GM23338 (cell line): ENCODE measurements at regions not wholly inside any gene's neighbourhood (a gene's known extent, or its start where the extent isn't known, plus 50 kb on each side); places are given as distances from the start of the nearest gene placed in this dataset.

Experiments
- ATAC-seq: fragments of 200-7000 bp; cut with Tn5 transposase; 3 replicates; pipeline ENCODE4 v1.9.1; 2020
- DNase-seq: peaks from one replicate; pipeline ENCODE4 v3.0.0-alpha.2; 2015; ENCODE audit warnings: low spot score
- H2AFZ ChIP-seq: fragments of 200-600 bp; sonication (generic); 2 replicates; pipeline ENCODE4 v1.8.0; 2016; ENCODE audit warnings: antibody characterized with exemption, mild to moderate bottlenecking, moderate library complexity
- H3F3A ChIP-seq: fragments of 200-600 bp; sonication (generic); replicated peaks from 2 replicates; pipeline ENCODE4 v1.8.0; 2017; ENCODE audit warnings: antibody characterized with exemption, mixed run types, low read depth
- H3K27ac ChIP-seq: fragments of 200-600 bp; sonication (generic); 2 replicates; pipeline ENCODE4 v1.6.1; 2016; ENCODE audit warnings: low read depth
- H3K27me3 ChIP-seq: fragments of 200-600 bp; sonication (generic); 2 replicates; pipeline ENCODE4 v1.8.0; 2016; ENCODE audit warnings: mild to moderate bottlenecking, mixed run types, moderate library complexity; ENCODE audit not compliant: insufficient read depth
- H3K36me3 ChIP-seq: fragments of 200-600 bp; sonication (generic); 2 replicates; pipeline ENCODE4 v1.8.0; 2016; ENCODE audit warnings: mild to moderate bottlenecking; ENCODE audit not compliant: insufficient read depth
- H3K4me1 ChIP-seq: fragments of 200-600 bp; sonication (generic); 2 replicates; pipeline ENCODE4 v1.8.0; 2016; ENCODE audit warnings: mild to moderate bottlenecking, moderate library complexity; ENCODE audit not compliant: insufficient read depth
- H3K4me2 ChIP-seq: fragments of 200-600 bp; sonication (generic); 2 replicates; pipeline ENCODE4 v1.7.1; 2017; ENCODE audit warnings: mixed run types
- H3K4me3 ChIP-seq: fragments of 200-600 bp; sonication (generic); 2 replicates; pipeline ENCODE4 v1.6.1; 2016; ENCODE audit warnings: mixed run types
- H3K79me2 ChIP-seq: fragments of 200-600 bp; sonication (generic); replicated peaks from 2 replicates; pipeline ENCODE4 v1.8.0; 2017; ENCODE audit warnings: mild to moderate bottlenecking; ENCODE audit not compliant: insufficient read depth
- H3K9me2 ChIP-seq: fragments of 200-600 bp; sonication (generic); 2 replicates; pipeline ENCODE4 v1.8.0; 2017; ENCODE audit not compliant: insufficient read depth
- H4K20me1 ChIP-seq: fragments of 200-600 bp; sonication (generic); replicated peaks from 2 replicates; pipeline ENCODE4 v1.8.0; 2017; ENCODE audit warnings: mild to moderate bottlenecking; ENCODE audit not compliant: insufficient read depth
- H3K27ac Mint-ChIP-seq: 2 replicates; pipeline ENCODE4 v1.8.0; 2020; ENCODE audit warnings: inconsistent platforms, mild to moderate bottlenecking, moderate library complexity, mixed read lengths
- H3K27me3 Mint-ChIP-seq: 3 replicates; pipeline ENCODE4 v1.8.0; 2022; ENCODE audit warnings: low read depth, mild to moderate bottlenecking, moderate library complexity, mixed read lengths, inconsistent platforms; ENCODE audit not compliant: insufficient read depth, poor library complexity
- H3K36me3 Mint-ChIP-seq: 3 replicates; pipeline ENCODE4 v1.8.0; 2021; ENCODE audit warnings: low read depth, mild to moderate bottlenecking, inconsistent platforms, moderate library complexity, mixed read lengths
- H3K4me1 Mint-ChIP-seq: 3 replicates; pipeline ENCODE4 v1.8.0; 2020; ENCODE audit warnings: mild to moderate bottlenecking, inconsistent platforms, mixed read lengths
- H3K4me3 Mint-ChIP-seq: 3 replicates; pipeline ENCODE4 v1.8.0; 2021; ENCODE audit warnings: moderate library complexity, mild to moderate bottlenecking, inconsistent platforms, mixed read lengths
- H3K9me3 Mint-ChIP-seq: 3 replicates; pipeline ENCODE4 v1.8.0; 2020; ENCODE audit warnings: moderate library complexity, mild to moderate bottlenecking, inconsistent platforms, mixed read lengths
- EZH2phosphoT487 ChIP-seq: fragments of 200-600 bp; sonication (generic); IDR thresholded peaks from one replicate; pipeline ENCODE4 v1.8.1; 2018; ENCODE audit warnings: antibody characterized with exemption; ENCODE audit not compliant: unreplicated experiment
- JUNB ChIP-seq: IDR thresholded peaks from one replicate; pipeline ENCODE4 v1.6.1; 2016; ENCODE audit warnings: antibody characterized with exemption; ENCODE audit not compliant: unreplicated experiment
- NANOG ChIP-seq: IDR thresholded peaks from 2 replicates; pipeline ENCODE4 v1.6.1; 2016; ENCODE audit warnings: antibody characterized with exemption, borderline replicate concordance
- REST ChIP-seq: IDR thresholded peaks from one replicate; pipeline ENCODE4 v1.6.1; 2018; ENCODE audit warnings: antibody characterized with exemption; ENCODE audit not compliant: unreplicated experiment
- STAT1 ChIP-seq: IDR thresholded peaks from one replicate; pipeline ENCODE4 v1.6.1; 2016; ENCODE audit warnings: antibody characterized with exemption; ENCODE audit not compliant: unreplicated experiment
- ZNF114 ChIP-seq: fragments of 250-450 bp; sonication (Bioruptor Pico); IDR thresholded peaks from 2 replicates; pipeline ENCODE4 v1.5.0; 2020; ENCODE audit warnings: mild to moderate bottlenecking, moderate library complexity
- TF ChIP-seq, protein P1 (sequence below), 2 experiments: fragments of 200-600 bp in 1 of 2; sonication (generic) in 1 of 2; conservative IDR thresholded peaks; 2 replicates each; pipeline versions ENCODE4 v1.5.1 to v1.6.1; 2016 to 2017; ENCODE audit warnings: antibody characterized with exemption in 2 of 2, low read depth in 2 of 2, mild to moderate bottlenecking in 2 of 2, moderate library complexity in 1 of 2
- TF ChIP-seq, protein P2 (sequence below): IDR thresholded peaks from 2 replicates; pipeline ENCODE4 v1.6.1; 2016; ENCODE audit warnings: antibody characterized with exemption
- TF ChIP-seq, protein P3 (sequence below): fragments of 250-450 bp; sonication (Bioruptor Pico); IDR thresholded peaks from 2 replicates; pipeline ENCODE4 v1.5.0; 2020; ENCODE audit warnings: mild to moderate bottlenecking, moderate library complexity

- no peak for TF ChIP-seq EZH2phosphoT487
- Histone ChIP-seq H2AFZ (no peak overlapping the region), H3K9me2 (0 out of 2 replicates have a peak, but pooled peaks cover under 1% of the 10 kb centered on the region), H3K4me3 (no peak overlapping the region), H3K4me2 (no peak overlapping the region), H3K36me3 (no peaks in the 10 kb centered on the region), H3F3A (no peaks in the 10 kb centered on the region), H3K79me2 (no peaks in the 10 kb centered on the region), H3K27ac (no peak overlapping the region), H3K4me1 (peaks cover 35% of the 10 kb centered on the region), H3K27me3 (no peaks in the 10 kb centered on the region), H4K20me1 (no peaks in the 10 kb centered on the region)
- H3K4me3 Mint-ChIP-seq = no peak overlapping the region
- no peaks in the 10 kb centered on the region for H3K9me3 Mint-ChIP-seq
- DNase-seq (no peak), ATAC-seq (peak; percentile 67)
- H3K36me3 Mint-ChIP-seq = no peaks in the 10 kb centered on the region
- H3K4me1 Mint-ChIP-seq = peaks cover 34% of the 10 kb centered on the region
- no peak overlapping the region for H3K27ac Mint-ChIP-seq
- no peaks in the 10 kb centered on the region for H3K27me3 Mint-ChIP-seq
These were observed 75.9 kb upstream of the DOCK9 start for GRCh38 chr13:99053636-99054233.

DNA sequence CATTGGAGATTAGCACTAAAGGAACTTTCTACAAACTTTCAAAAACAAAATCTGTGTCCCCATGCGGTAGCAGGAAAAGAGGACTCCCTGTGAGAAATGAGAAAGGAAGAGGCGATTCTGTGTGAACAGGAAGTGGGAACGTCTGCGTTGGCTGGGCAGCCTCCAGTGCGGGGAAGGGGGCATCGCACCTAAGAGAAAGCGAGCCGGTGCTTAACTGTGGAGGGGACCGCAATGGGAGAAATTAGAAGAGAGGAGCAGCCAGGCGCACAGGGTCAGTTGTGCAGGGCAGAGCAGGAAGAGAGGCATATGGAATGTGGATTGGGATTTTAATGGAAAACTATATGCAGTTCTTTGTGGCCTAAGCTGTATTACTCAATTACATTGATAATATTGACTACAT, 77.4 kb upstream of the DOCK9 start:
- H2AFZ ChIP-seq = no peak overlapping the region
- H3K9me2 ChIP-seq = peaks cover 8% of the 10 kb centered on the region; the same call in 1 of the 2 replicates
- no peak overlapping the region for H3K4me3 ChIP-seq
- H3K36me3 ChIP-seq = no peaks in the 10 kb centered on the region
- H3F3A ChIP-seq = no peaks in the 10 kb centered on the region
- H3K36me3 Mint-ChIP-seq = no peaks in the 10 kb centered on the region; the same call in 2 of the 3 replicates
- H3K4me1 Mint-ChIP-seq = peaks cover 34% of the 10 kb centered on the region
- DNase-seq (peak; percentile 60), ATAC-seq (peak; percentile 58)
- no peak overlapping the region; the same call in 1 of the 2 replicates for H3K4me2 ChIP-seq
- H3K27ac ChIP-seq = 0 out of 2 replicates have a peak overlapping the region, but pooled peaks have one; percentile 30
- H3K27ac Mint-ChIP-seq = no peak overlapping the region
- no peaks in the 10 kb centered on the region for H3K27me3 ChIP-seq
- H3K27me3 Mint-ChIP-seq = no peaks in the 10 kb centered on the region
- no peaks in the 10 kb centered on the region for H3K9me3 Mint-ChIP-seq
- H4K20me1 ChIP-seq = no peaks in the 10 kb centered on the region
- H3K4me3 Mint-ChIP-seq = no peak overlapping the region
- no peaks in the 10 kb centered on the region for H3K79me2 ChIP-seq
- peaks cover 35% of the 10 kb centered on the region for H3K4me1 ChIP-seq
- TF ChIP-seq, protein P1, sequence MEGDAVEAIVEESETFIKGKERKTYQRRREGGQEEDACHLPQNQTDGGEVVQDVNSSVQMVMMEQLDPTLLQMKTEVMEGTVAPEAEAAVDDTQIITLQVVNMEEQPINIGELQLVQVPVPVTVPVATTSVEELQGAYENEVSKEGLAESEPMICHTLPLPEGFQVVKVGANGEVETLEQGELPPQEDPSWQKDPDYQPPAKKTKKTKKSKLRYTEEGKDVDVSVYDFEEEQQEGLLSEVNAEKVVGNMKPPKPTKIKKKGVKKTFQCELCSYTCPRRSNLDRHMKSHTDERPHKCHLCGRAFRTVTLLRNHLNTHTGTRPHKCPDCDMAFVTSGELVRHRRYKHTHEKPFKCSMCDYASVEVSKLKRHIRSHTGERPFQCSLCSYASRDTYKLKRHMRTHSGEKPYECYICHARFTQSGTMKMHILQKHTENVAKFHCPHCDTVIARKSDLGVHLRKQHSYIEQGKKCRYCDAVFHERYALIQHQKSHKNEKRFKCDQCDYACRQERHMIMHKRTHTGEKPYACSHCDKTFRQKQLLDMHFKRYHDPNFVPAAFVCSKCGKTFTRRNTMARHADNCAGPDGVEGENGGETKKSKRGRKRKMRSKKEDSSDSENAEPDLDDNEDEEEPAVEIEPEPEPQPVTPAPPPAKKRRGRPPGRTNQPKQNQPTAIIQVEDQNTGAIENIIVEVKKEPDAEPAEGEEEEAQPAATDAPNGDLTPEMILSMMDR (conservative IDR thresholded peaks at IDR 0.05; ENCODE audit: low read depth in 2 of 2) = no peak
- no peak for TF ChIP-seq REST
- no peak for TF ChIP-seq STAT1
- TF ChIP-seq ZNF114 (CRISPR knock-in tag) = no peak
- TF ChIP-seq, protein P2, sequence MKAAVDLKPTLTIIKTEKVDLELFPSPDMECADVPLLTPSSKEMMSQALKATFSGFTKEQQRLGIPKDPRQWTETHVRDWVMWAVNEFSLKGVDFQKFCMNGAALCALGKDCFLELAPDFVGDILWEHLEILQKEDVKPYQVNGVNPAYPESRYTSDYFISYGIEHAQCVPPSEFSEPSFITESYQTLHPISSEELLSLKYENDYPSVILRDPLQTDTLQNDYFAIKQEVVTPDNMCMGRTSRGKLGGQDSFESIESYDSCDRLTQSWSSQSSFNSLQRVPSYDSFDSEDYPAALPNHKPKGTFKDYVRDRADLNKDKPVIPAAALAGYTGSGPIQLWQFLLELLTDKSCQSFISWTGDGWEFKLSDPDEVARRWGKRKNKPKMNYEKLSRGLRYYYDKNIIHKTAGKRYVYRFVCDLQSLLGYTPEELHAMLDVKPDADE = no peak
- no peak for TF ChIP-seq NANOG
- TF ChIP-seq, protein P3, sequence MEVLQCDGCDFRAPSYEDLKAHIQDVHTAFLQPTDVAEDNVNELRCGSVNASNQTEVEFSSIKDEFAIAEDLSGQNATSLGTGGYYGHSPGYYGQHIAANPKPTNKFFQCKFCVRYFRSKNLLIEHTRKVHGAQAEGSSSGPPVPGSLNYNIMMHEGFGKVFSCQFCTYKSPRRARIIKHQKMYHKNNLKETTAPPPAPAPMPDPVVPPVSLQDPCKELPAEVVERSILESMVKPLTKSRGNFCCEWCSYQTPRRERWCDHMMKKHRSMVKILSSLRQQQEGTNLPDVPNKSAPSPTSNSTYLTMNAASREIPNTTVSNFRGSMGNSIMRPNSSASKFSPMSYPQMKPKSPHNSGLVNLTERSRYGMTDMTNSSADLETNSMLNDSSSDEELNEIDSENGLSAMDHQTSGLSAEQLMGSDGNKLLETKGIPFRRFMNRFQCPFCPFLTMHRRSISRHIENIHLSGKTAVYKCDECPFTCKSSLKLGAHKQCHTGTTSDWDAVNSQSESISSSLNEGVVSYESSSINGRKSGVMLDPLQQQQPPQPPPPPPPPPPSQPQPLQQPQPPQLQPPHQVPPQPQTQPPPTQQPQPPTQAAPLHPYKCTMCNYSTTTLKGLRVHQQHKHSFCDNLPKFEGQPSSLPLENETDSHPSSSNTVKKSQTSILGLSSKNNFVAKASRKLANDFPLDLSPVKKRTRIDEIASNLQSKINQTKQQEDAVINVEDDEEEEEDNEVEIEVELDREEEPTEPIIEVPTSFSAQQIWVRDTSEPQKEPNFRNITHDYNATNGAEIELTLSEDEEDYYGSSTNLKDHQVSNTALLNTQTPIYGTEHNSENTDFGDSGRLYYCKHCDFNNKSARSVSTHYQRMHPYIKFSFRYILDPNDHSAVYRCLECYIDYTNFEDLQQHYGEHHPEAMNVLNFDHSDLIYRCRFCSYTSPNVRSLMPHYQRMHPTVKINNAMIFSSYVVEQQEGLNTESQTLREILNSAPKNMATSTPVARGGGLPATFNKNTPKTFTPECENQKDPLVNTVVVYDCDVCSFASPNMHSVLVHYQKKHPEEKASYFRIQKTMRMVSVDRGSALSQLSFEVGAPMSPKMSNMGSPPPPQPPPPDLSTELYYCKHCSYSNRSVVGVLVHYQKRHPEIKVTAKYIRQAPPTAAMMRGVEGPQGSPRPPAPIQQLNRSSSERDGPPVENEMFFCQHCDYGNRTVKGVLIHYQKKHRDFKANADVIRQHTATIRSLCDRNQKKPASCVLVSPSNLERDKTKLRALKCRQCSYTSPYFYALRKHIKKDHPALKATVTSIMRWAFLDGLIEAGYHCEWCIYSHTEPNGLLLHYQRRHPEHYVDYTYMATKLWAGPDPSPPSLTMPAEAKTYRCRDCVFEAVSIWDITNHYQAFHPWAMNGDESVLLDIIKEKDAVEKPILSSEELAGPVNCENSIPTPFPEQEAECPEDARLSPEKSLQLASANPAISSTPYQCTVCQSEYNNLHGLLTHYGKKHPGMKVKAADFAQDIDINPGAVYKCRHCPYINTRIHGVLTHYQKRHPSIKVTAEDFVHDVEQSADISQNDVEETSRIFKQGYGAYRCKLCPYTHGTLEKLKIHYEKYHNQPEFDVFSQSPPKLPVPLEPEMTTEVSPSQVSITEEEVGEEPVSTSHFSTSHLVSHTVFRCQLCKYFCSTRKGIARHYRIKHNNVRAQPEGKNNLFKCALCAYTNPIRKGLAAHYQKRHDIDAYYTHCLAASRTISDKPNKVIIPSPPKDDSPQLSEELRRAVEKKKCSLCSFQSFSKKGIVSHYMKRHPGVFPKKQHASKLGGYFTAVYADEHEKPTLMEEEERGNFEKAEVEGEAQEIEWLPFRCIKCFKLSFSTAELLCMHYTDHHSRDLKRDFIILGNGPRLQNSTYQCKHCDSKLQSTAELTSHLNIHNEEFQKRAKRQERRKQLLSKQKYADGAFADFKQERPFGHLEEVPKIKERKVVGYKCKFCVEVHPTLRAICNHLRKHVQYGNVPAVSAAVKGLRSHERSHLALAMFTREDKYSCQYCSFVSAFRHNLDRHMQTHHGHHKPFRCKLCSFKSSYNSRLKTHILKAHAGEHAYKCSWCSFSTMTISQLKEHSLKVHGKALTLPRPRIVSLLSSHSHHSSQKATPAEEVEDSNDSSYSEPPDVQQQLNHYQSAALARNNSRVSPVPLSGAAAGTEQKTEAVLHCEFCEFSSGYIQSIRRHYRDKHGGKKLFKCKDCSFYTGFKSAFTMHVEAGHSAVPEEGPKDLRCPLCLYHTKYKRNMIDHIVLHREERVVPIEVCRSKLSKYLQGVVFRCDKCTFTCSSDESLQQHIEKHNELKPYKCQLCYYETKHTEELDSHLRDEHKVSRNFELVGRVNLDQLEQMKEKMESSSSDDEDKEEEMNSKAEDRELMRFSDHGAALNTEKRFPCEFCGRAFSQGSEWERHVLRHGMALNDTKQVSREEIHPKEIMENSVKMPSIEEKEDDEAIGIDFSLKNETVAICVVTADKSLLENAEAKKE (CRISPR knock-in tag) = no peak
- TF ChIP-seq JUNB = no peak
